Midbrain (tissue), 1 donor: ENCODE measurements at regions not wholly inside any gene's neighbourhood (a gene's known extent, or its start where the extent isn't known, plus 50 kb on each side); places are given as distances from the start of the nearest gene placed in this dataset.

ENCODE experiments used
- DNase-seq: peaks from one replicate; lab custom pipeline; 2025; lab: John Stamatoyannopoulos, UW

GRCh38 chr3:141418751-141419150, 50.4 kb downstream of the ZBTB38 start:
- DNase-seq = no peak

- no peak for DNase-seq
Measured at GRCh38 chr3:141419946-141420345, 51.6 kb downstream of the ZBTB38 start.

GRCh38 chr3:141421186-141421585, 52.9 kb downstream of the ZBTB38 start:
- no peak for DNase-seq

- DNase-seq = no peak
Measured at GRCh38 chr3:141421639-141422319, 53.5 kb downstream of the ZBTB38 start.

GRCh38 chr3:141422961-141423582, 54.8 kb downstream of the ZBTB38 start:
- DNase-seq = no peak

GRCh38 chr3:141425523-141426233, 57.4 kb downstream of the ZBTB38 start:
- DNase-seq = no peak

- DNase-seq = peak; percentile 77
Measured at GRCh38 chr3:141426404-141427034, 58.2 kb downstream of the ZBTB38 start.

GRCh38 chr3:141427764-141428163, 59.1 kb upstream of the RASA2 start:
- no peak for DNase-seq

GRCh38 chr3:141429371-141430035, 57.3 kb upstream of the RASA2 start:
- DNase-seq = no peak

GRCh38 chr3:141430316-141430715, 56.5 kb upstream of the RASA2 start:
- DNase-seq = no peak

- peak; percentile 43 for DNase-seq
Measured at GRCh38 chr3:141431411-141432378, 55.1 kb upstream of the RASA2 start.

GRCh38 chr3:141432904-141433303, 53.9 kb upstream of the RASA2 start:
- DNase-seq = no peak

GRCh38 chr3:141434255-141434654, 52.6 kb upstream of the RASA2 start:
- DNase-seq = no peak

- no peak for DNase-seq
Measured at GRCh38 chr3:141436180-141436579, 50.6 kb upstream of the RASA2 start.
